HCT116 (cell line): ENCODE measurements at regions not wholly inside any gene's neighbourhood (a gene's known extent, or its start where the extent isn't known, plus 50 kb on each side); places are given as distances from the start of the nearest gene placed in this dataset.

Experiments used
- CTCF ChIP-seq, 3 experiments: fragments of 200-600 bp in 1 of 3; sonication (generic) in 1 of 3; IDR thresholded peaks in 2 of 3; conservative IDR thresholded peaks in 1 of 3; 2 replicates each; pipeline ENCODE4 v1.5.1; 2012 to 2017; ENCODE audit warnings: low read depth in 2 of 3, low read length in 2 of 3, antibody characterized with exemption in 1 of 3, borderline replicate concordance in 1 of 3, control low read depth in 1 of 3, mild to moderate bottlenecking in 1 of 3, mixed read lengths in 1 of 3, mixed run types in 1 of 3, moderate library complexity in 1 of 3; ENCODE audit not compliant: insufficient read depth in 1 of 3
- EZH2 ChIP-seq: fragments of 200-600 bp; sonication (generic); IDR thresholded peaks from 2 replicates; pipeline ENCODE4 v1.6.1; 2017; ENCODE audit warnings: antibody characterized with exemption, mixed run types
- EZH2phosphoT487 ChIP-seq: fragments of 200-600 bp; IDR thresholded peaks from 2 replicates; pipeline ENCODE4 v1.6.1; 2018; ENCODE audit warnings: antibody characterized with exemption, borderline replicate concordance
- POLR2A ChIP-seq: IDR thresholded peaks from 2 replicates; pipeline ENCODE4 v1.7.0; 2011; ENCODE audit warnings: borderline replicate concordance; ENCODE audit not compliant: insufficient read depth, insufficient read length; ENCODE audit errors: extremely low read depth
- POLR2AphosphoS5 ChIP-seq: IDR thresholded peaks from 2 replicates; pipeline ENCODE4 v1.6.1; 2011; ENCODE audit warnings: mild to moderate bottlenecking, low read depth, low read length, moderate library complexity
- REST ChIP-seq: IDR thresholded peaks from 2 replicates; pipeline ENCODE4 v1.6.1; 2012; ENCODE audit warnings: low read depth
- YY1 ChIP-seq: IDR thresholded peaks from 2 replicates; pipeline ENCODE4 v1.6.1; 2011; ENCODE audit warnings: low read length, low read depth, moderate library complexity, mild to moderate bottlenecking; ENCODE audit not compliant: insufficient replicate concordance; ENCODE audit errors: extremely low read depth
- ZFX ChIP-seq: fragments of 450-650 bp; IDR thresholded peaks from 2 replicates; pipeline ENCODE4 v1.6.1; 2017

- TF ChIP-seq REST = no peak
- no peak for TF ChIP-seq POLR2AphosphoS5
- TF ChIP-seq CTCF (IDR thresholded peaks at IDR 0.05 in 2 of 3, conservative IDR thresholded peaks at IDR 0.05 in 1 of 3; ENCODE audit: borderline replicate concordance in 1 of 3, insufficient read depth in 1 of 3, low read depth in 2 of 3, low read length in 2 of 3) = no peak
- no peak for TF ChIP-seq YY1
- TF ChIP-seq POLR2A = no peak
- TF ChIP-seq ZFX = no peak
- TF ChIP-seq EZH2 = no peak
- TF ChIP-seq EZH2phosphoT487 = no peak
Observed at GRCh38 chr2:56025469-56026193, 102.0 kb upstream of the EFEMP1 start.
